DOHH2 (cell line): ENCODE measurements at regions not wholly inside any gene's neighbourhood (a gene's known extent, or its start where the extent isn't known, plus 50 kb on each side); places are given as distances from the start of the nearest gene placed in this dataset.

ENCODE experiments used
- H3F3A ChIP-seq: fragments of 200-600 bp; sonication (generic), shearing (Covaris generic); 2 replicates; pipeline ENCODE4 v1.6.0; 2016; ENCODE audit warnings: antibody characterized with exemption, mild to moderate bottlenecking; ENCODE audit not compliant: control insufficient read depth, insufficient read depth
- H3K27ac ChIP-seq: fragments of 200-600 bp; sonication (generic); 2 replicates; pipeline ENCODE4 v1.5.1; 2014; ENCODE audit warnings: low read depth, mild to moderate bottlenecking, low read length, moderate library complexity
- H3K27me3 ChIP-seq: fragments of 200-600 bp; sonication (generic); 2 replicates; pipeline ENCODE4 v1.6.1; 2014; ENCODE audit warnings: mild to moderate bottlenecking, low read length, mixed read lengths; ENCODE audit not compliant: control insufficient read depth
- H3K36me3 ChIP-seq: fragments of 200-600 bp; sonication (generic); 2 replicates; pipeline ENCODE4 v1.6.1; 2014; ENCODE audit warnings: mild to moderate bottlenecking, low read length, moderate library complexity, mixed read lengths; ENCODE audit not compliant: control insufficient read depth
- H3K4me1 ChIP-seq: fragments of 200-600 bp; sonication (generic); 2 replicates; pipeline ENCODE4 v1.6.1; 2014; ENCODE audit warnings: mild to moderate bottlenecking, low read length, mixed read lengths; ENCODE audit not compliant: control insufficient read depth
- H3K4me2 ChIP-seq: fragments of 200-600 bp; sonication (generic); 2 replicates; pipeline ENCODE4 v1.6.0; 2014; ENCODE audit warnings: mild to moderate bottlenecking, low read length, moderate library complexity
- H3K4me3 ChIP-seq: fragments of 200-600 bp; sonication (generic); 2 replicates; pipeline ENCODE4 v1.5.1; 2014; ENCODE audit warnings: mild to moderate bottlenecking, low read length, mixed read lengths
- H3K79me2 ChIP-seq: fragments of 200-600 bp; sonication (generic); 2 replicates; pipeline ENCODE4 v1.6.1; 2014; ENCODE audit warnings: mild to moderate bottlenecking, low read length, mixed read lengths; ENCODE audit not compliant: control insufficient read depth
- H3K9me2 ChIP-seq: fragments of 200-600 bp; sonication (generic); replicated peaks from 2 replicates; pipeline ENCODE4 v1.6.1; 2014; ENCODE audit warnings: mild to moderate bottlenecking, low read length, mixed read lengths; ENCODE audit not compliant: control insufficient read depth
- H3K9me3 ChIP-seq: fragments of 200-600 bp; sonication (generic); 2 replicates; pipeline ENCODE4 v1.6.1; 2014; ENCODE audit warnings: antibody characterized with exemption, low read length, mixed read lengths; ENCODE audit not compliant: control insufficient read depth, insufficient read depth
- H4K20me1 ChIP-seq: fragments of 200-600 bp; sonication (generic); 2 replicates; pipeline ENCODE4 v1.6.0; 2014; ENCODE audit warnings: low read depth, mild to moderate bottlenecking, antibody characterized with exemption, low read length, moderate library complexity; ENCODE audit not compliant: control insufficient read depth, insufficient read depth
- CTCF ChIP-seq: fragments of 200-600 bp; sonication (generic); IDR thresholded peaks from one replicate; pipeline ENCODE4 v1.5.1; 2014; ENCODE audit warnings: antibody characterized with exemption, mild to moderate bottlenecking, low read depth, low read length; ENCODE audit not compliant: poor library complexity, severe bottlenecking
- EZH2phosphoT487 ChIP-seq: fragments of 200-600 bp; sonication (generic); IDR thresholded peaks from 2 replicates; pipeline ENCODE4 v1.6.1; 2017; ENCODE audit warnings: borderline replicate concordance, mild to moderate bottlenecking, antibody characterized with exemption, low read length, moderate library complexity, mixed read lengths

DNA sequence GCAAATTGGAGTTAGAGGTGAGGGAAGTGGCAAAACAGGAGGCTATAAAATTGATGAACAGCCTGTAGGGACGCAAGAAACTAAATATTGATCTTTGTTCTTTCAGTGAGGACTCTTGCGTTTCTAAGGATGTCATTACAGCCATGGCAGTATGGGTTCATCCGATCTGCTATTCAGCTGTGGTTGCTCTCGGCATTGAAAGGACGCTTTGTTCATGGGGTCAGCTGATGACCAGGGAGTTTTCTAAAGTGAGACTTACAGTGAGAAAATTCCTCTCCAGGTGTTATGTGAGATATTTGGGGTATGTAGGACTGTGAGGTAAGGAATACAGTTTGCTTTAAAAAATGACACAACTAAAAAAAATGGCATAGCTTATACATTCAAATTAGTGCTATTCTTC is 52.7 kb upstream of the PELI1 start:
- no peaks in the 10 kb centered on the region for H4K20me1 ChIP-seq
- H3K9me3 ChIP-seq: no peaks in the 10 kb centered on the region
- no peaks in the 10 kb centered on the region for H3K79me2 ChIP-seq
- H3F3A ChIP-seq: no peaks in the 10 kb centered on the region
- no peak overlapping the region for H3K27ac ChIP-seq
- H3K36me3 ChIP-seq: peaks cover 4% of the 10 kb centered on the region; the same call in 1 of the 2 replicates
- no peak overlapping the region for H3K4me3 ChIP-seq
- no peak for TF ChIP-seq CTCF
- TF ChIP-seq EZH2phosphoT487: no peak
- no peaks in the 10 kb centered on the region for H3K9me2 ChIP-seq
- H3K4me1 ChIP-seq: peaks cover 10% of the 10 kb centered on the region
- no peak overlapping the region for H3K4me2 ChIP-seq
- no peaks in the 10 kb centered on the region for H3K27me3 ChIP-seq

- no peaks in the 10 kb centered on the region for H4K20me1 ChIP-seq
- no peaks in the 10 kb centered on the region for H3K27me3 ChIP-seq
- H3K4me3 ChIP-seq: no peak overlapping the region
- H3K4me1 ChIP-seq: peaks cover 24% of the 10 kb centered on the region
- H3K9me3 ChIP-seq: no peaks in the 10 kb centered on the region
- H3K27ac ChIP-seq: no peak overlapping the region
- no peak overlapping the region for H3K4me2 ChIP-seq
- TF ChIP-seq CTCF (no peak), EZH2phosphoT487 (no peak)
- peaks cover 8% of the 10 kb centered on the region; the same call in 1 of the 2 replicates for H3F3A ChIP-seq
- no peaks in the 10 kb centered on the region for H3K9me2 ChIP-seq
- no peaks in the 10 kb centered on the region for H3K79me2 ChIP-seq
- peaks cover 3% of the 10 kb centered on the region; the same call in 1 of the 2 replicates for H3K36me3 ChIP-seq
Measured at GRCh38 chr2:64201151-64201550, 56.9 kb upstream of the PELI1 start.

DNA sequence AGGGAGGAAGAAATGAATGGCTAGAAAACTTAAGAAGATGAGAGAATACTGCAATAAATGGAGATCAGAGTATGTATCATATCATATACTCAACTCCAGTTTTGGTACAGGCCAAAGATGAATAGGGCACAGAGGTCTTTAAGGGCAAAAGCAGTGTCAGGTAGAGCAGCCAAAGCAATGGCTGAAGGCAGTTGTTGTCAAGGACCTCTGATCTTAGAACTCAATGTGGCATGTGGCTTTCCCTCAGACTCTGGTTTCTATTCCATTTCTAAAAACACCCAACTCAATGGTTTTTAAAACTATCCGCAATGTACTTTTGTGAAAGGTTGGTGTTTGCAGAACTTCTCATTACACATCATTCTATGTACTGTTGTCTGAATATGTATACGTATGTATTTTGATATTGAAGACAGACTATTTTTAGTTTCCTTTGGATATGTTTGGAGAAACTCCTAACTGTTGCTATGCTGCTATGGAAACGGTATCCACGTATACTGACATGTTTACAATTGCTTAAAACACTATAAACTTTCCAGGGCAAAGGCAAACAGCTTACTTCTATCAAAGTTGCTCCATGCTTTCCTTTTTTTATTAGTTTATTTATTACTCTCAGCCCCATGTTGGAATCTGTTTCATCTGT is 58.1 kb upstream of the PELI1 start:
- H3K9me3 ChIP-seq: no peaks in the 10 kb centered on the region
- H3K27me3 ChIP-seq: no peaks in the 10 kb centered on the region
- H3K4me2 ChIP-seq: no peak overlapping the region
- H3K36me3 ChIP-seq: peaks cover 3% of the 10 kb centered on the region; the same call in 1 of the 2 replicates
- no peak overlapping the region for H3K4me3 ChIP-seq
- no peaks in the 10 kb centered on the region for H4K20me1 ChIP-seq
- no peaks in the 10 kb centered on the region for H3K9me2 ChIP-seq
- TF ChIP-seq EZH2phosphoT487: no peak
- no peak for TF ChIP-seq CTCF
- peaks cover 24% of the 10 kb centered on the region for H3K4me1 ChIP-seq
- H3K79me2 ChIP-seq: no peaks in the 10 kb centered on the region
- peaks cover 8% of the 10 kb centered on the region; the same call in 1 of the 2 replicates for H3F3A ChIP-seq
- H3K27ac ChIP-seq: no peak overlapping the region
